Stomach smooth muscle (tissue), 2 donors: ENCODE measurements at regions not wholly inside any gene's neighbourhood (a gene's known extent, or its start where the extent isn't known, plus 50 kb on each side); places are given as distances from the start of the nearest gene placed in this dataset.

ENCODE experiments used
- H3K27ac ChIP-seq: one replicate; pipeline ENCODE4 v1.7.0; 2013; ENCODE audit warnings: mild to moderate bottlenecking, low read length, inconsistent platforms
- H3K27me3 ChIP-seq, 2 donors: one replicate each; pipeline ENCODE4 v1.7.0; 2013; ENCODE audit warnings: low read length in 2 of 2; ENCODE audit not compliant: insufficient read depth in 2 of 2, control insufficient read depth in 1 of 2
- H3K36me3 ChIP-seq, 2 donors: one replicate each; pipeline ENCODE4 v1.7.0; 2013; ENCODE audit warnings: low read length in 2 of 2; ENCODE audit not compliant: control insufficient read depth in 2 of 2, insufficient read depth in 2 of 2
- H3K4me1 ChIP-seq: one replicate; pipeline ENCODE4 v1.7.0; 2013; ENCODE audit warnings: low read length; ENCODE audit not compliant: control insufficient read depth, insufficient read depth
- H3K4me3 ChIP-seq, 2 donors: one replicate each; pipeline ENCODE4 v1.7.0; 2013; ENCODE audit warnings: low read length in 2 of 2
- H3K9ac ChIP-seq, 2 donors: one replicate each; pipeline ENCODE4 v1.7.0; 2013; ENCODE audit warnings: low read length in 2 of 2, mild to moderate bottlenecking in 1 of 2
- H3K9me3 ChIP-seq, 2 donors: one replicate each; pipeline ENCODE4 v1.7.0; 2013; ENCODE audit warnings: low read length in 2 of 2; ENCODE audit not compliant: control insufficient read depth in 2 of 2
- donor health status: healthy.
- donor health status: Pancreatic carcinoma.

GRCh38 chr11:129699711-129700304 lies 115.8 kb upstream of the TMEM45B start:
- no peaks in the 10 kb centered on the region for H3K36me3 ChIP-seq

GRCh38 chr11:129700701-129701100 lies 114.9 kb upstream of the TMEM45B start:
- H3K4me1 ChIP-seq, result peaks cover 3% of the 10 kb centered on the region
- no peak overlapping the region for H3K27ac ChIP-seq
- H3K27me3 ChIP-seq, result peaks cover 0 to 7% of the 10 kb centered on the region in 2 donors
- H3K9ac ChIP-seq, result no peak overlapping the region
- no peaks in the 10 kb centered on the region for H3K36me3 ChIP-seq
- H3K9me3 ChIP-seq, result no peaks in the 10 kb centered on the region
- H3K4me3 ChIP-seq, result no peak overlapping the region

More at GRCh38 chr11:129699711-129700304, 115.8 kb upstream of the TMEM45B start:
- Histone ChIP-seq H3K4me3 (no peak overlapping the region), H3K9me3 (no peaks in the 10 kb centered on the region), H3K9ac (no peak overlapping the region), H3K27me3 (peaks cover 0 to 7% of the 10 kb centered on the region in 2 donors), H3K27ac (no peak overlapping the region), H3K4me1 (peaks cover 5% of the 10 kb centered on the region)

- no peaks in the 10 kb centered on the region for H3K4me1 ChIP-seq
- H3K9ac ChIP-seq, result no peak overlapping the region
- H3K27me3 ChIP-seq, result peaks cover 0 to 7% of the 10 kb centered on the region in 2 donors
- no peak overlapping the region for H3K4me3 ChIP-seq
- no peaks in the 10 kb centered on the region for H3K9me3 ChIP-seq
- H3K27ac ChIP-seq, result no peak overlapping the region
- H3K36me3 ChIP-seq, result no peaks in the 10 kb centered on the region
These were observed 113.9 kb upstream of the TMEM45B start for GRCh38 chr11:129701706-129702105.

GRCh38 chr11:129702410-129703398 lies 112.9 kb upstream of the TMEM45B start:
- Histone ChIP-seq H3K4me3 (no peak overlapping the region), H3K4me1 (no peaks in the 10 kb centered on the region), H3K9me3 (no peaks in the 10 kb centered on the region), H3K27me3 (peaks cover 0 to 5% of the 10 kb centered on the region in 2 donors), H3K9ac (no peak overlapping the region), H3K36me3 (no peaks in the 10 kb centered on the region), H3K27ac (no peak overlapping the region)

- no peak overlapping the region for H3K27ac ChIP-seq
These were observed 111.8 kb upstream of the TMEM45B start for GRCh38 chr11:129703846-129704245.

GRCh38 chr11:129704831-129705230 lies 110.8 kb upstream of the TMEM45B start:
- Histone ChIP-seq H3K9me3 (no peaks in the 10 kb centered on the region), H3K9ac (no peak overlapping the region), H3K27me3 (peaks cover 0 to 4% of the 10 kb centered on the region in 2 donors), H3K36me3 (no peaks in the 10 kb centered on the region), H3K27ac (no peak overlapping the region), H3K4me3 (no peak overlapping the region), H3K4me1 (no peaks in the 10 kb centered on the region)

More at GRCh38 chr11:129703846-129704245, 111.8 kb upstream of the TMEM45B start:
- Histone ChIP-seq H3K9ac (no peak overlapping the region), H3K27me3 (peaks cover 0 to 5% of the 10 kb centered on the region in 2 donors), H3K4me3 (no peak overlapping the region), H3K36me3 (no peaks in the 10 kb centered on the region), H3K9me3 (no peaks in the 10 kb centered on the region), H3K4me1 (no peaks in the 10 kb centered on the region)

- H3K4me3 ChIP-seq, result no peak overlapping the region
- no peak overlapping the region for H3K27ac ChIP-seq
- no peaks in the 10 kb centered on the region for H3K4me1 ChIP-seq
- H3K36me3 ChIP-seq, result no peaks in the 10 kb centered on the region
- H3K27me3 ChIP-seq, result peaks cover 0 to 5% of the 10 kb centered on the region in 2 donors
- no peaks in the 10 kb centered on the region for H3K9me3 ChIP-seq
- H3K9ac ChIP-seq, result no peak overlapping the region
These were observed 110.3 kb upstream of the TMEM45B start for GRCh38 chr11:129705341-129705740.

- H3K27me3 ChIP-seq, result peaks cover 0 to 5% of the 10 kb centered on the region in 2 donors
- no peak overlapping the region for H3K9ac ChIP-seq
- H3K27ac ChIP-seq, result no peak overlapping the region
- no peaks in the 10 kb centered on the region for H3K9me3 ChIP-seq
- H3K4me3 ChIP-seq, result no peak overlapping the region
- H3K36me3 ChIP-seq, result no peaks in the 10 kb centered on the region
- no peaks in the 10 kb centered on the region for H3K4me1 ChIP-seq
These were observed 109.7 kb upstream of the TMEM45B start for GRCh38 chr11:129705933-129706332.

- no peaks in the 10 kb centered on the region for H3K9me3 ChIP-seq
- H3K4me1 ChIP-seq, result no peaks in the 10 kb centered on the region
- no peaks in the 10 kb centered on the region for H3K36me3 ChIP-seq
- peaks cover 0 to 2% of the 10 kb centered on the region in 2 donors for H3K27me3 ChIP-seq
- H3K9ac ChIP-seq, result no peak overlapping the region
- H3K27ac ChIP-seq, result no peak overlapping the region
- H3K4me3 ChIP-seq, result no peak overlapping the region
These were observed 105.7 kb upstream of the TMEM45B start for GRCh38 chr11:129709801-129710398.

GRCh38 chr11:129710423-129710822 lies 105.2 kb upstream of the TMEM45B start:
- no peak overlapping the region for H3K27ac ChIP-seq
- H3K27me3 ChIP-seq, result peaks cover 0 to 2% of the 10 kb centered on the region in 2 donors
- H3K9ac ChIP-seq, result no peak overlapping the region
- H3K36me3 ChIP-seq, result no peaks in the 10 kb centered on the region
- no peaks in the 10 kb centered on the region for H3K9me3 ChIP-seq
- H3K4me3 ChIP-seq, result no peak overlapping the region
- H3K4me1 ChIP-seq, result no peaks in the 10 kb centered on the region
